A673 (cell line): ENCODE measurements at regions not wholly inside any gene's neighbourhood (a gene's known extent, or its start where the extent isn't known, plus 50 kb on each side); places are given as distances from the start of the nearest gene placed in this dataset.

Experiments used
- CTCF ChIP-seq: fragments of 300-800, 200-600 bp; sonication (generic); conservative IDR thresholded peaks from 2 replicates; pipeline ENCODE4 v1.5.1; 2017; ENCODE audit warnings: low read depth, mild to moderate bottlenecking, antibody characterized with exemption, low read length, moderate library complexity, mixed read lengths
- EZH2 ChIP-seq: fragments of 200-600 bp; sonication (generic); IDR thresholded peaks from 2 replicates; pipeline ENCODE4 v1.6.1; 2017; ENCODE audit warnings: borderline replicate concordance, low read depth, mild to moderate bottlenecking, mixed read lengths, antibody characterized with exemption, low read length; ENCODE audit not compliant: poor library complexity, severe bottlenecking

DNA sequence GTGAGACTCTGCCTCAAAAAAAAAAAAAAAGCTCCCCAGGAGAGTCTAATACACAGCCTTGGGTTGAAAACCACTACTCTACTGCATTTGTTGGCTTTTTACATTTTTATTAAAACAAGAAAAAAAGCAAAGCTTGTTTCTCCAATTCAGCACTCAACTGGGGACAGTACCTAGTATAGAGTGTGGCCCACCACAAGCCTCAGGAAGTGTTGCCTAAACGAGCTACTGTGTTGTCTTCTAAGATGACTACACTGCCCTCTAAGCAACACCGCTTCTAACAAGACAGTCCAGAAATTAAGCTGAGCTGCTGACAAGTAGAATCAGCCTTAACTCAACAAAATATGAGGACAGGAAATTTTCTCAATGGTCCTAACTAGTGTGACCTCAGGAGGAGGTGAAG, 522.2 kb downstream of the FGF9 start:
- TF ChIP-seq CTCF, result no peak
- no peak for TF ChIP-seq EZH2
